Panc1 (cell line): ENCODE measurements at regions not wholly inside any gene's neighbourhood (a gene's known extent, or its start where the extent isn't known, plus 50 kb on each side); places are given as distances from the start of the nearest gene placed in this dataset.

Experiments used
- ATAC-seq: fragments of 200-7000 bp; cut with Tn5 transposase; 2 replicates; pipeline ENCODE4 v1.9.1; 2020; ENCODE audit warnings: mild to moderate bottlenecking, moderate library complexity
- BruUV-seq: library from RNA; stranded (reverse); fragments of 400-500 nt; replicated peaks from 2 replicates; lab custom pipeline; 2021; lab: Mats Ljungman, UMichigan
- CTCF ChIA-PET: fragments of 300-600 bp; sonication (Branson Sonifier 250); formaldehyde crosslinking; loops from one replicate; lab custom pipeline; 2022; ENCODE audit warnings: antibody characterized with exemption; lab: Charles Lee
- POLR2A ChIA-PET: fragments of 300-600 bp; sonication (Branson Sonifier 250); formaldehyde crosslinking; loops from one replicate; lab custom pipeline; 2022; ENCODE audit warnings: antibody characterized with exemption; lab: Charles Lee
- DNase-seq: peaks from one replicate; pipeline ENCODE4 v3.0.0-alpha.2; 2010; ENCODE audit warnings: low read depth, low spot score
- H3K27ac ChIP-seq: 2 replicates; pipeline ENCODE4 v1.5.1; 2011; ENCODE audit warnings: mild to moderate bottlenecking, low read length, inconsistent platforms
- H3K27me3 ChIP-seq: fragments of 200-500 bp; sonication (Bioruptor generic); 2 replicates; pipeline ENCODE4 v1.6.0; 2014; ENCODE audit warnings: low read length, inconsistent platforms; ENCODE audit not compliant: control insufficient read depth, insufficient read depth
- H3K36me3 ChIP-seq: fragments of 200-500 bp; sonication (Bioruptor generic); 2 replicates; pipeline ENCODE4 v1.5.1; 2014; ENCODE audit warnings: inconsistent platforms, mild to moderate bottlenecking, low read length, moderate library complexity; ENCODE audit not compliant: control insufficient read depth, insufficient read depth
- H3K4me1 ChIP-seq: 2 replicates; pipeline ENCODE4 v1.5.1; 2011; ENCODE audit warnings: inconsistent platforms, mild to moderate bottlenecking, low read length, moderate library complexity; ENCODE audit not compliant: control insufficient read depth, insufficient read depth
- H3K4me3 ChIP-seq, 2 experiments: 2 replicates each; pipeline ENCODE4 v1.5.1; 2011 to 2012; ENCODE audit warnings: low read depth in 2 of 2, low read length in 2 of 2, mild to moderate bottlenecking in 2 of 2, inconsistent platforms in 1 of 2, moderate library complexity in 1 of 2
- H3K9me3 ChIP-seq: fragments of 200-500 bp; sonication (Bioruptor generic); 2 replicates; pipeline ENCODE4 v1.5.1; 2014; ENCODE audit warnings: low read depth, mild to moderate bottlenecking, inconsistent platforms, low read length, moderate library complexity; ENCODE audit not compliant: control insufficient read depth, insufficient read depth
- CTCF ChIP-seq: fragments of 450-650 bp; IDR thresholded peaks from 2 replicates; pipeline ENCODE4 v1.5.1; 2017; ENCODE audit warnings: mild to moderate bottlenecking
- POLR2AphosphoS5 ChIP-seq: IDR thresholded peaks from 2 replicates; pipeline ENCODE4 v1.6.1; 2012; ENCODE audit warnings: mild to moderate bottlenecking, low read depth, low read length, moderate library complexity
- REST ChIP-seq, 2 experiments: IDR thresholded peaks; 2 replicates each; pipeline ENCODE4 v1.6.1; 2011 to 2012; ENCODE audit warnings: low read depth in 2 of 2, control low read depth in 1 of 2, low read length in 1 of 2, mild to moderate bottlenecking in 1 of 2, moderate library complexity in 1 of 2; ENCODE audit not compliant: insufficient read depth in 1 of 2
- SIN3A ChIP-seq: IDR thresholded peaks from 2 replicates; pipeline ENCODE4 v1.6.1; 2012; ENCODE audit warnings: low read depth, mild to moderate bottlenecking, low read length, moderate library complexity, borderline replicate concordance; ENCODE audit not compliant: insufficient read depth
- TCF7L2 ChIP-seq: IDR thresholded peaks from 2 replicates; pipeline ENCODE4 v1.6.1; 2011; ENCODE audit warnings: mild to moderate bottlenecking, low read depth, low read length, inconsistent platforms
- in situ Hi-C: cut with HindIII; loops from 2 replicates; pipeline ENCODE4 v1.10.0; 2016; ENCODE audit warnings: low sequenced_read_pairs, low pct_unique_long_range_greater_than_20kb
- intact Hi-C: fragments of 100-400 bp; cut with micrococcal nuclease; formaldehyde crosslinking; loops from one replicate; pipeline ENCODE4 v1.10.0; 2022; ENCODE audit not compliant: unreplicated experiment

- no peak for ATAC-seq
- CTCF ChIA-PET = no interaction called here
- intact Hi-C loops (no loop called here), in situ Hi-C loops (no loop called here)
- peaks cover 11% of the 10 kb centered on the region; the same call in 1 of the 2 replicates for H3K27me3 ChIP-seq
- TF ChIP-seq TCF7L2 (no peak), POLR2AphosphoS5 (no peak), SIN3A (no peak), CTCF (no peak), REST (IDR thresholded peaks at IDR 0.05; ENCODE audit: insufficient read depth in 1 of 2, low read depth in 2 of 2, low read length in 1 of 2) (no peak)
- no TSS peak for BruUV-seq
- H3K4me1 ChIP-seq = no peaks in the 10 kb centered on the region
- no peak overlapping the region for H3K4me3 ChIP-seq
- no peaks in the 10 kb centered on the region for H3K9me3 ChIP-seq
- POLR2A ChIA-PET = no interaction called here
- DNase-seq = no peak
- H3K27ac ChIP-seq = no peak overlapping the region
- H3K36me3 ChIP-seq = no peaks in the 10 kb centered on the region
Measured at GRCh38 chr16:17619261-17619660, 148.5 kb upstream of the XYLT1 start.

GRCh38 chr16:17617021-17617552 is 146.3 kb upstream of the XYLT1 start:
- no peak overlapping the region for H3K4me3 ChIP-seq
- peaks cover 11% of the 10 kb centered on the region for H3K27me3 ChIP-seq
- H3K9me3 ChIP-seq = no peaks in the 10 kb centered on the region
- no peak overlapping the region for H3K27ac ChIP-seq
- POLR2A ChIA-PET = no interaction called here
- DNase-seq = no peak
- no peaks in the 10 kb centered on the region for H3K4me1 ChIP-seq
- ATAC-seq = no peak
- BruUV-seq = no TSS peak
- intact Hi-C loops = no loop called here
- in situ Hi-C loops = no loop called here
- no peaks in the 10 kb centered on the region for H3K36me3 ChIP-seq
- CTCF ChIA-PET = no interaction called here
- TF ChIP-seq POLR2AphosphoS5 (no peak), SIN3A (no peak), REST (IDR thresholded peaks at IDR 0.05; ENCODE audit: insufficient read depth in 1 of 2, low read depth in 2 of 2, low read length in 1 of 2) (no peak), TCF7L2 (no peak), CTCF (no peak)
